HEK293 (cell line): ENCODE measurements at regions not wholly inside any gene's neighbourhood (a gene's known extent, or its start where the extent isn't known, plus 50 kb on each side); places are given as distances from the start of the nearest gene placed in this dataset.

Source experiments
- CTCF ChIP-seq: fragments of 450-650 bp; formaldehyde crosslinking; IDR thresholded peaks from 2 replicates; pipeline ENCODE4 v1.5.1; 2016; ENCODE audit warnings: missing biosample characterization, missing genetic modification characterization
- ZBTB21 ChIP-seq: fragments of 450-650 bp; formaldehyde crosslinking; IDR thresholded peaks from 2 replicates; pipeline ENCODE4 v1.5.1; 2017; ENCODE audit warnings: missing biosample characterization, missing genetic modification characterization
- ZNF324 ChIP-seq: fragments of 450-650 bp; formaldehyde crosslinking; IDR thresholded peaks from 2 replicates; pipeline ENCODE4 v1.5.1; 2016; ENCODE audit warnings: missing biosample characterization, missing genetic modification characterization
- ZNF335 ChIP-seq: fragments of 450-650 bp; formaldehyde crosslinking; conservative IDR thresholded peaks from 2 replicates; pipeline ENCODE4 v1.5.1; 2016; ENCODE audit warnings: missing biosample characterization, missing genetic modification characterization
- ZNF362 ChIP-seq: fragments of 450-650 bp; formaldehyde crosslinking; IDR thresholded peaks from 2 replicates; pipeline ENCODE4 v1.5.1; 2016; ENCODE audit warnings: missing biosample characterization, missing genetic modification characterization
- ZNF513 ChIP-seq: fragments of 450-650 bp; IDR thresholded peaks from 2 replicates; pipeline ENCODE4 v1.5.1; 2018; ENCODE audit warnings: missing biosample characterization, missing genetic modification characterization
- ZNF549 ChIP-seq: fragments of 450-650 bp; IDR thresholded peaks from 2 replicates; pipeline ENCODE4 v1.5.1; 2018; ENCODE audit warnings: missing biosample characterization, missing genetic modification characterization, mild to moderate bottlenecking, inconsistent platforms, moderate library complexity

- TF ChIP-seq CTCF (tag by site-specific recombination) (no peak), ZBTB21 (tag by site-specific recombination) (no peak), ZNF324 (tag by site-specific recombination) (no peak), ZNF513 (tag by site-specific recombination) (no peak), ZNF362 (tag by site-specific recombination) (no peak), ZNF549 (tag by site-specific recombination) (no peak), ZNF335 (no peak)
Observed at GRCh38 chr14:22282417-22282816, 306.6 kb downstream of the DAD1 start.
